Progenitor cell of endocrine pancreas (in vitro differentiated cells): ENCODE measurements at regions not wholly inside any gene's neighbourhood (a gene's known extent, or its start where the extent isn't known, plus 50 kb on each side); places are given as distances from the start of the nearest gene placed in this dataset.
A peak's percentile ranks its signal among the peaks of the same experiment; 100 is the strongest.
"Not testable (repeated sequence)": the region's sequence is repeated elsewhere in the genome, so short reads cannot be mapped to it uniquely, and the experiment has no call there.

Source experiments
- DNase-seq: peaks from one replicate; pipeline ENCODE4 v3.0.0; 2021; ENCODE audit warnings: low spot score; ENCODE audit not compliant: unreplicated experiment
- H3K27ac Mint-ChIP-seq: 2 replicates; pipeline ENCODE4 v1.8.0; 2021; ENCODE audit warnings: mild to moderate bottlenecking, moderate library complexity, mixed read lengths
- H3K27me3 Mint-ChIP-seq: 2 replicates; pipeline ENCODE4 v1.8.0; 2021; ENCODE audit warnings: mixed read lengths
- H3K36me3 Mint-ChIP-seq: 2 replicates; pipeline ENCODE4 v1.8.0; 2022; ENCODE audit warnings: mixed read lengths; ENCODE audit not compliant: insufficient read depth
- H3K4me1 Mint-ChIP-seq: 2 replicates; pipeline ENCODE4 v1.8.0; 2021; ENCODE audit warnings: low read depth, mixed read lengths
- H3K4me3 Mint-ChIP-seq: 2 replicates; pipeline ENCODE4 v1.8.0; 2021; ENCODE audit warnings: low read depth, mild to moderate bottlenecking, moderate library complexity, mixed read lengths
- H3K9me3 Mint-ChIP-seq: 2 replicates; pipeline ENCODE4 v1.8.0; 2021; ENCODE audit warnings: low read depth, mixed read lengths
- CTCF ChIP-seq: fragments of 200-600 bp; sonication (generic); IDR thresholded peaks from one replicate; pipeline ENCODE4 v1.5.0; 2021; ENCODE audit warnings: antibody characterized with exemption, mild to moderate bottlenecking; ENCODE audit not compliant: unreplicated experiment

GRCh38 chr1:143653429-143653802, 318.4 kb downstream of the FAM72C start:
- H3K9me3 Mint-ChIP-seq: peaks cover 62% of the 10 kb centered on the region

DNA sequence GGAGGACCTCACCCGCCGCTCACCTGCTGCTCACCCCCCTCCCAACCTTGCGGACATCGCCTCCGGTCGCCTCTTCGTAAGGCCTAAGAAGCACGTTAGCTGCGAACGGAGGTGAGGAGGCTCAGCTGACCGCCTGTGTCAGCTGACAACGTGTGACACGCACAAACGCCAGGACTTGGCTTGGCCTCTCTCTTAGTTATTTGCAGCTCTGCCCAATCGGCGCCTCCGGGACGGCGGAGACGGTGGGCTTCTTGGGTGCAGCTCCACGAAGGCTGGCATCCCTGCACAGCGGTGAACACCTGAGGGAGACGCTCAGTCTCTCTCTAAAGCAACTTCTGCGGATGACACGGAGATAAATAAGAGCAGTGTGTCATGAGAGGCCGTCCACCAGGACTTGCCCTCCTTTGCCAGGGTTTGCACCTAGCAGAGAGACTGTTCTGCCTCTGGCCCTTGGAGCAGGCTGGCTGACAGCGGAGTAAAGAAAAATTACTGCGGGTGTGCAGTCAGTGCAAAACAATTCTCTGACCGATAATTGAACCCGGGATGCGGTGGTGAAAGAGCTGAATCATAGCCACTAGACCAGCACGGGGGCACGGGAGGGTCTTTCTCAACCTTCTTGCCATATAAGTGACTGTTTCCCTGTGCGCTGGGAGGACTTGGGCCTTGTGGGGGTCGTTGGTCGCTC, 318.9 kb downstream of the FAM72C start:
- DNase-seq: no peak
- no peak for TF ChIP-seq CTCF
- Mint-ChIP-seq H3K27me3 (no peaks in the 10 kb centered on the region), H3K27ac (no peak overlapping the region), H3K9me3 (peaks cover 61% of the 10 kb centered on the region), H3K4me3 (no peak overlapping the region), H3K36me3 (peaks cover 3% of the 10 kb centered on the region), H3K4me1 (no peaks in the 10 kb centered on the region)

More at GRCh38 chr1:143653429-143653802, 318.4 kb downstream of the FAM72C start:
- no peak overlapping the region for H3K27ac Mint-ChIP-seq
- TF ChIP-seq CTCF: no peak
- no peak for DNase-seq
- H3K36me3 Mint-ChIP-seq: peaks cover 3% of the 10 kb centered on the region
- no peaks in the 10 kb centered on the region for H3K4me1 Mint-ChIP-seq
- no peaks in the 10 kb centered on the region for H3K27me3 Mint-ChIP-seq
- H3K4me3 Mint-ChIP-seq: no peak overlapping the region

DNA sequence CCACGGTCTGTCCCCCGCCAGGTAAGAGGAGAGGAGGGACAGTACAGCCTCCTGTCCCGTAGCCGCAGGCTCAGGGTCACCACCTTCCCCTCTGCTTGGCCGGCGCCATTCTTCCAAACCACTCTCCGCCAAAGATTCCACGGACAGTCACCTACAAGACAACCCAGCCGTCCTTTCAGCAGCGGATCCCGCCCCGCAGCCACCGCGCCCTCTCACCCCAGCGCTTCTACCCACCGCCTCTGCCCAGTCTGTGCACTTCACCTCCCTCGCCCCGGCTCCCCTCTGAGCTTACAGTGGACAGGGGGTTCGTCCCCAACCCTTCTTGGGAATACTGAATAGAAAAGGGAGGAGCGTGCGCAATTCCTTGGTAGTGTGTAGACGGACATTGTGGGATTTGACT, 319.6 kb downstream of the FAM72C start:
- DNase-seq: no peak
- H3K27ac Mint-ChIP-seq: no peak overlapping the region
- TF ChIP-seq CTCF: no peak
- no peak overlapping the region for H3K4me3 Mint-ChIP-seq
- H3K9me3 Mint-ChIP-seq: peaks cover 58% of the 10 kb centered on the region
- no peaks in the 10 kb centered on the region for H3K4me1 Mint-ChIP-seq
- no peaks in the 10 kb centered on the region for H3K27me3 Mint-ChIP-seq
- H3K36me3 Mint-ChIP-seq: peaks cover 3% of the 10 kb centered on the region

DNA sequence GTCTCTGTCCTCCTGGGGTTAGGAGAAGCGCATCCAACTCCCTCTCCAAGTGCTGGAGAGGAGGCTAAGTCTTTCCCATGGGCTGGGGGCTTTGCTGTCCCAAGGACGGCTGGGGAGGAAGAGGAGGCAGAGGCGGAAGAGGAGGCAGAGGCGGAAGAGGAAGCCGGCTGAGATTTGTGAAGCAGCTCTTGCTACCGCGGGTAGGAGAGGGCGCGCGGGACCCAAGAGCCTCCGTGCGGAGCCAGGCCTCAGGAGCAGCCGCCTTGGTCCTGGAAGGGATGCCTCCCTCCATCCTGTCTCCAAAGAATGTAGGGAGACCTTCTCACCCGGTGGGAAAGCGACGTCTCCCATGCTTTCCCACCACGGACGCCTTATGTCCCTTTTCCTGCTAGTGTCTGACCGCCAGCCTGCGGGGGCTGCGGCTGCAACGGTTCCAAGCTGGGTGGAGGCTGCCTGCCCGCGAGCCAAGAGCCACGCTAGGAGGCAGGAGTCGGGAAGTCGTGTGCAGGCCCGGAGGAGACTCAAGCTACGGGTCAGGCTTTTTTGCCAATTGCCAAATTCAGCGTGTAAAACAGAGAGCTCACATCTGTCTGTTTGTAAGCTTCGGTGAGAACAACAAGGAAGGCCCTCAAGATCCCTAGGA, 320.3 kb downstream of the FAM72C start:
- H3K36me3 Mint-ChIP-seq: peaks cover 3% of the 10 kb centered on the region
- H3K27ac Mint-ChIP-seq: no peak overlapping the region
- H3K9me3 Mint-ChIP-seq: peaks cover 60% of the 10 kb centered on the region
- no peak for DNase-seq
- no peaks in the 10 kb centered on the region for H3K4me1 Mint-ChIP-seq
- H3K27me3 Mint-ChIP-seq: no peaks in the 10 kb centered on the region
- no peak overlapping the region for H3K4me3 Mint-ChIP-seq
- no peak for TF ChIP-seq CTCF

GRCh38 chr1:143644035-143644434, 327.8 kb downstream of the FAM72C start:
- Mint-ChIP-seq H3K27ac (peak overlapping the region; percentile 71), H3K9me3 (peaks cover 33% of the 10 kb centered on the region)
- not testable (repeated sequence) for H3K36me3 Mint-ChIP-seq, H3K4me1 Mint-ChIP-seq, H3K27me3 Mint-ChIP-seq, DNase-seq, H3K4me3 Mint-ChIP-seq
